Activated CD8-positive, alpha-beta memory T cell treated with anti-CD3 and anti-CD28 coated beads for 48 hours (primary cell): ENCODE measurements at regions not wholly inside any gene's neighbourhood (a gene's known extent, or its start where the extent isn't known, plus 50 kb on each side); places are given as distances from the start of the nearest gene placed in this dataset.
"Not testable (repeated sequence)": the region's sequence is repeated elsewhere in the genome, so short reads cannot be mapped to it uniquely, and the experiment has no call there.

Experiments
- DNase-seq, 3 experiments: peaks; one replicate each; pipeline ENCODE4 v3.0.0-alpha.2; 2020; ENCODE audit warnings: low read depth in 2 of 3, low spot score in 2 of 3

DNA sequence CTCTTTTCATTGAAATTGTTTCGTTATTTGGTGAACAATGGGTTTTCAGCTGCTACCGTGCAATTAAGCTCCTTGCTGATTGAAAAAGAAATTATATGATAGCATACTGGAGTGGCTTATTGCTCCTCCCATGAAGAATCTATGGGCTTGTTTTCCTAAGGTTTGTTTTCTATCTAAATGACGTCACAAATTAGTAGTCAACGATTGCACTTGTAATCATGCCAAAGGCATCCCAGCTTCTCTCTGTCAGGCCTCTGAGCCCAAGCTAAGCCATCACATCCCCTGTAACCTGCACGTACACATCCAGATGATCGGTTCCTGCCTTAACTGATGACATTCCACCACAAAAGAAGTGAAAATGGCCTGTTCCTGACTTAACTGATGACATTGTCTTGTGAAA, 388.0 kb upstream of the LMCD1 start:
- no peak for DNase-seq

DNA sequence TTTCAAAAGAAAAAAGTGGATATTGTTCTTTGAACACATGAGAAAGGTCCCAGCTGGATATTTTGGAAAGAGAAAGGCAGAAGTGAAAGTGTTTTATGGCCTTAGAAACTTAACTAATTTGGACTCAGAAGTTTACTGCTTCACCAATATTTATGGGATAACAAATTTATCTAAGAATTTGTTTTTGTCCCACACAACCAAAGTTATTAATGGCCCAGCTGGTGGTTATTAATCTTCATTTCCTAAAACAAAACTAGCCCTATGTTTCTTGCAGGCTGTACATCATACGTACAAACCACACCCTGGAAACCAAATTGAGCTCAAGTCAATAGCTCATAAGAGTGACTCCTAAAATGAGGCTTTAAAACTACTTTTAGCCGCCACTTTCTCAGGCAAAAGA, 372.9 kb upstream of the LMCD1 start:
- no peak for DNase-seq

DNA sequence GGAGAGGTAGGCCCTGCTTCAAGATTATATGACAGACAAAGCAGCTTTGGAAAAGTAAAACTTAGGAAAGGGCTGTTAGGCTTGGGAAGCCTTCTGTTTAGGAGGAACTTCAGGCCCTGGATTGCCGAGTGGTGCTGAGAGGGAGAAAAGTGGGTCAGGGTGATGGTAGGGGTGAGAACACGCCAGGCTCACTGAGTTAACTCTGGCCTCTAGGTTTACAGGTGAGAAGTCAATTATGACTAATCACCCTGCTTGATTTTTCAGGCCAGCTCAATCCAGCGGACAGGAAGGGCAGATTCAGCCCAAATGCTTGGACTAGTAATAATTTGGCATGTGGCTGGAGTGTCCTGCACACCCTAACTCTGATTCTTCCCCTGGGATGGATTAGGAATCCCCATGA, 365.1 kb upstream of the LMCD1 start:
- DNase-seq = no peak

DNA sequence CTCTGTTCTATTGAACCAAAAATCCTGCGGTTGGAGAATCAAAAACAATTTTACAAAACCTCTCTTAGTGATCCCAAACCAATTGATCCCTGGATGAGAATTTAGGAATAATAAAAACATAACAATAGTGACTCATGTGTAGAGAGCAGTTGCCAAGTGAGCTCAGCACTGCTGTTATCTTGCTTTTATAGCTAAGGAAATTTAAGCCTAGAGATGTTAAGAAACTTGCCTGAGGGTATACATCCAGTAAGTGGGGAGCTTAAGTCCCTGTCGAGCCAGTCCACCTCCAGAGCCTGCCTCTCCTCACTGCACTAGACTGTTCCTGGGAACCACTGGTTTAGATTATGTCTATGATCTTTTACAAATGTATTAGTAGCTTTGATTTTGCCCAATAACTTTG, 358.4 kb upstream of the LMCD1 start:
- DNase-seq = no peak

DNA sequence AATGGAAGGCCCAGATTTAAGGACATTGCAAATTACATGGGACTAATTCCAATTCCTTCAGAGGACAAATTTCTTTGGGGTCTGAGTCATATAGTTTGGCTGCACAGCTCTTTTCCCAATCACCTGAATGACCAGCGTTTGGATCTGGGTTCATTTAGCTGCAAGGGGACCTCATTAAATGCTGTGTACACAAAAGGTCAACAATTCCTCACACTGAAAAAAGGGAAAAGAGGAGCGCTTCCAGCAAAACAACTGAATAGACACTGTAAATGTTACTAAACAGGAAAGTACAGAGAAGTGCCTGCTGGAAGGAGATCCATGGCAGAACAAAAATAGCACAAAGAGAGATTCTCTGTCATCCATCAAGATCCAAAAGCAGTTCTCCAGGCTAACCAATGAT, 356.0 kb upstream of the LMCD1 start:
- no peak for DNase-seq

DNA sequence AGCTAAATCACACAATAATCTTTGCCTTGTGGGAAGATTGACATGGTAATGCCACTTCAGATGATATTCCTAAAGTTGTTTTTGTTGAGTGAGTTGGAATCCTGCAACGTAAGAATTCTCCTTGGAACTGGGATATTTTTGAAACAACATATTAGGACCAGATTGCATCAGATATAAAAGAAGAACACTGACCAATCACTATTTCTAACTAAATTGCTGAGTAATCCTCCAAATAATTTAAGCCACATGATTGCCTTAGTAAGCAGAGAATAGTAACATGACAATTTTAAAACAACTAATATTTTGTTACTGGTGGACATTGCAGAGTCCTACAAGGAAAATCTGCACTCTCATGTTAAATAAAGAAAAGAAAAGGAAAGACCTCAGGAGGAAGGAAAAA, 353.9 kb upstream of the LMCD1 start:
- DNase-seq = no peak

DNA sequence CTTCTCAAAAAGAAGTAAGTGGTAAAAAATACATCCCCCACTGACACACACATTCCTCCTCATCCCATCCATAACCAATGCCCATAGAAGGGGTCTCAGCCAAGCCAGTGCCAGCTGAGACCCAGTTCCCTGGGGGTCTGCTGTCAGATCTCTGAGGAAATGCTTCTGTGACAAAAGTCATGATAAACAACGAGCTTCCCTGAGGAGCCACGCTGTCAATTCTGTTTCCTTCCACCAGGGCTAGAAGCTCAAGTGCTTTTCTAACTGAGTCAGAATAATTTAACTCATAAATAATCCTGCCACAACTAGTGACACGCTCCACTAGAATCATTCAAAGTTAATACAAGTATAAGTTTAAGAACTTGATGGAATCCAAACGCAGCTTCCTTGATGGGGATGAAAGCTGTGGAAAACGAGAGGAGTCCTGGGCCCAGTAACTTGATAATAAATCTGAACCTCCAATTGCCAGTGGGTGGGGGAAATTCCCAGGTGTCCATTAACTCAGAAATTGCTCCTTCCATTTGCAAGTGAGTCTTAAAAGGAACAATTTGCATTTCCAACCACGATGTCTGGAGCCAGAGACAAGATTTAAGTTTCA, 348.7 kb upstream of the LMCD1 start:
- no peak for DNase-seq

DNA sequence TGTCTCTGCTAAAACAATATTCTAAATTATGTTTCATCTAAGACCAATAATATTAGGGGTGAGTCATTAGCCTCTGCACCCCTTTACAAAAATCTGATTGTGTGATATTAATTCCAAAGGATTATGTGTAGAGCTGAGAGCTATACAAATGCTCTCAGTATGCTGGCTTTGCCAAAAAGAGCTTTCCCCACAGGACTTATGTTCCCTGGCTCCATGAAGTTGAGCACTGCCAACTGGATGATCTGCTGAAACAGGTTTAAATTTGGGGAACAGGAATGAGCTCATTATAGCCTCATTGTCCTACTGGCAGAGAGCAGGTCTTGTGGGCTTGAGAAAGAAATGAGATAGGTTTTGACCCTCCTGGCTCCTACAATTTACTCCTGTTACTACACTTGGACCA, 347.8 kb upstream of the LMCD1 start:
- DNase-seq = no peak

DNA sequence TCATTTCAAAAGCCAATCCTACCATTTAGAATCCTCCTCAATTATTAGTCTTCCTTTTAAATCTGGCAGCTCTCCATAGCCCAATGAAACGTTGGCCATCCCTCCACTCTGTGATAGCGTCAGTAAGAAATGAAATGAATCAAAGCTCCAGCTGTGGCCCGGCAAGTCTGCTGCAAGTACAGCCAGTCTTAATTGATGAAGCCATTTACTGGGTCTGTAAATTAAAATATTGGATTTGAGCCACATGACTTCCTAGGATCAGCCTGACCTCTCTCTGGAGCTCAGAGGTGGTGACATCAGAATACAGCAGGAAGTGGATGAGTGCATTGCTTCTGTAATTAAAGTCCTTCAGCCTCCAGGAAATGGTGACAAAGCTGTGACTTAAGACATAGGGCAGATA, 347.0 kb upstream of the LMCD1 start:
- DNase-seq = no peak

DNA sequence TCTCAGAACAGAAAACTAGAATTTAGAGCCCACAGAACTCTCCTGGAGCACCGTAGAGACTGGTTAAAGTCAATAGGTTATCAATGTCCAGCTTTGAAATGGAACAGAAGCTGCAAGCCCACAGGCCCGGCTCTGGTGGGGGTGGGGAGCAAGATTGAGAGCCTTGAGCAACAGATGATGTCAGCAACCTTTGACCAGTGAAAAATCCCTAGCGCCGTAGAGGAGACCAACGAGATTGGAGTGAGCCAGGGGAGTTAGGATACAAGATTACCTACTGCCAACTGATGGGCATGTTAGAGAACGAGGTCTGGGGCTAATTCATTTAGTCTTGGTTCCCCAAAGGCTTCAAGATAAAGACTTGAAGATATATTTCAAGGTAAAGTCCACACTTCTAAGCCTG, 345.5 kb upstream of the LMCD1 start:
- no peak for DNase-seq

DNA sequence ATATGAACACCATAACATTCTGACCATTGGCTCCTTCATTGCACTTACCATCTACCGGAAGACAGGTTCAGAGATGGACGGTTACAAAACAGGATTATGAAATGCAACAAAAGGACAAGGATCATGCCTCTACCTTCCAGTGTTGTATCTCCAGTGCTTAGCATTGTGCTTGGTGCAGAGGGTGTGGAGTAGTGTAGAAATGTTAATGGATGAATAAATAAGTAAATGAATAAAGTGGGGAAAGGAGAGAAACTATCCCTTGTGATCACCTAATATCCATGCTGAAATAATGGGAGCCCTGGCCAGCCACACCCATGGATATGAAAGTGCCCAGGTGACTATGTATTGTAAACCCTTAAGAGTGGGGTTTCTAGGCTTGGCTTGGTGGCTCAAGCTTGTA, 344.8 kb upstream of the LMCD1 start:
- no peak for DNase-seq

DNA sequence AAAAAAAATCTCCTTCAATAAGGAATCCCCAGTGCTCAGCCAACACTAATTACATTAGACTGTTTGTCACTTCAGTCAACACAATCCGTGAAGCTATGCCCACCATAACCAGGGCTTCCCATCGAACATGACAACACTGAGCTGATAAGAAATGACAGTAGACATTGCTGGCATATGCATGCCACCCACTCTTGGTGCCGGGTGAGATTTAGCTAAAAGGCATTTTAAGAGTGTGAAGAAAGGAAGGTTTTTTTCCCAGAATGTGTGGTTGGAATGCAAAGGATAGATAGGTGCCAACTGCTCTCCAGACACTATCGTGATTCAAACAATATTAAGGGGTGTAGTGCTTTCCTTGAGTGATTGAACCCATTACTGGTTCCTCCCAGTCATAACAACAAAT, 344.0 kb upstream of the LMCD1 start:
- no peak for DNase-seq

DNA sequence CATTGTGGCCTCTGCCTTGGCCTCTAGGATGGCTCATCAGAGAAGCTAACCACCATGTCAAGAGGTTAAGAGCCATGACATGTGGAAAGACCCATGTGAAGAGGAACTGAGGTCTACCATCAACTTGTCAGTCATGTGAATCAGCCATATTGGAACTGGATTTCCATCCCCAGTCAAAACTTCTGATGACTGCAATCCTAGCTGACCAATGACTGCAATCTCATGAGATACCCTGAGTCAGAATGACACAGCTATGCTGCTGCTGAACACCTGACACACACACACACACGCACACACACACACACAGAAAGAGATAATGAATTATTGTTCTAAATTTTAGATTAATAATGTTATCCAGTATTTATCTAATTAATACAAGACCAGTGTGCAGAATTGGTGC, 337.5 kb upstream of the LMCD1 start:
- no peak for DNase-seq

DNA sequence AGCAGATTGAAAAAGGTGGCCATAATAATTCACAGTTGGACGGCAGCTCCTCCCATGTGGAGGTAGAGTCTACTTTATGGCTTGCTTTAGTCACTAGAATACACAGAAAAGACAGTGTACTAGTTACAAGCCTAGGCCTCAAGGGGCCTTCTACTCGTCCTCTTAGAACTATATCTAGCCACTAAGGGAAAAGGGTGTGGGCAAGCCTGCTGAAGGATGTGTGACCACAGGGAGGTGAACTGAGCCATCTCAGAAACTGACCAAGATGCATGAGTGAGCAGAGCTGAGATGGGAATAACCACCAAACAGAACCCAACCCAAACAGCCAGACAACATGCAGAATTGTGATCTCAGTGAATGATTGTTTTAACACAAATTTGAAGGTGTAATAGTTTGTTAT, 335.6 kb upstream of the LMCD1 start:
- DNase-seq = no peak

DNA sequence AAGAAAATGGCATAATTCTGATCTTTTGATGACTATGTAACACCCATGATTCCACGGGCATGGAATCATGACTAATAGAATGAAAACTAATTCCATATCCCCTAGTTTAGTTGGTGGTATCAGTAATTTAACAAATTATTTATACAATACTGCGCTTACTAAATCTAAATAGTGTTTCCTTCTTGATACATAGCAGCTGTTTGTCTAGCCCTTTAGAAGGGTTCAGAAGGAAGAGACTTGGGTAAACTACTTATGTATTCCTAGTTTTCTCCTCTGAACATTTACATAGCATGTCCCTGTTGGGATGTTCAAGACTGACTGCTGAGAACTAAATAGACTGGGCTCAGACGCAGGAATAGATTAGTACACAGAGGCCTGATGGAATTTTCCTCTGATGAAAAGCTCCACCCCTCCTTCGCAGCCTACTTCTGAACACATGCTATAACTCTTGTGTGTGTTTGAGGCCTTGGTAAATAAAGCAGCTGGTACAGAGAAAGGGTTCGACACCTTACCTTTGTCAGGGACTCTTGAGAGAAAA, 330.6 kb upstream of the LMCD1 start:
- no peak for DNase-seq

DNA sequence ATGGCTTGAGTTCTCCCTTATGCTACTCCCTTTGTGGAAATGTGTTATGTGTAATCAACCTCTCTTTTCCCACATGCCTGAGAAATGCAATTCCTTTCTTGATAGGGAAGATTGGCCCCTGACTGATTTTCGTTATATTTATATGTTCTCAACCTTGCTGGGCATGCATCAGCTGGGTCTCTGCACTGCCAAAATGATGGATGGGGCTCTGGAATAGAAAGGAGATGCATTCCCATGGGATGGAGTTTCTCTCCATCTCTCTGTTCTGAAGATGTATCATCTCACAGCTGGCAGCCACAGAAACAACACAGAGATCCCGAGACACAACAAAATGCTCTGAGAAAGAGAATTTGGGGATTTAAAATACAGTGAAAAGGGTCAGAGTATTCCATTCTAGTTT, 327.7 kb upstream of the LMCD1 start:
- no peak for DNase-seq

DNA sequence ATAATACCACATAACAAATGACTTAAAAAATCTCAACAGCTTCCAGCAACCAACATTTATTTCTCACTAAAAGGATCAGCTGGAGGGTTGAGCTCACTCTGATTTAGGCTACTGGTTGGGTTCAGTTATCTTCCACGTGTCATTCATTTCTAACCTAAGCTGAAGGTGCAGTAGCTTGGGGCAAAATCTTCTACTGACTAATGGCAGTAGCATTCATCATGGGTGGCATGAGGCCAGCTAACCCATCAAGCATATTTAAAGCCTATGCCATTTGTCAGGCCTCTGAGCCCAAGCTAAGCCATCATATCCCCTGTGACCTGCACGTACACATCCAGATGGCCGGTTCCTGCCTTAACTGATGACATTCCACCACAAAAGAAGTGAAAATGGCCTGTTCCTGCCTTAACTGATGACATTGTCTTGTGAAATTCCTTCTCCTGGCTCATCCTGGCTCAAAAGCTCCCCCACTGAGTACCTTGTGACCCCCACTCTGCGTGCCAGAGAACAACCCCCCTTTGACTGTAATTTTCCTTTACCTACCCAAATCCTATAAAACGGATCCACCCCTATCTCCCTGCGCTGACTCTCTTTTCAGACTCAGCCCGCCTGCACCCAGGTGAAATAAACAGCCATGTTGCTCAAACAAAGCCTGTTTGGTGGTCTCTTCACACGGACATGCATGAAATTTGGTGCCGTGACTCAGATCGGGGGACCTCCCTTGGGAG, 324.7 kb upstream of the LMCD1 start:
- DNase-seq = not testable (repeated sequence)

DNA sequence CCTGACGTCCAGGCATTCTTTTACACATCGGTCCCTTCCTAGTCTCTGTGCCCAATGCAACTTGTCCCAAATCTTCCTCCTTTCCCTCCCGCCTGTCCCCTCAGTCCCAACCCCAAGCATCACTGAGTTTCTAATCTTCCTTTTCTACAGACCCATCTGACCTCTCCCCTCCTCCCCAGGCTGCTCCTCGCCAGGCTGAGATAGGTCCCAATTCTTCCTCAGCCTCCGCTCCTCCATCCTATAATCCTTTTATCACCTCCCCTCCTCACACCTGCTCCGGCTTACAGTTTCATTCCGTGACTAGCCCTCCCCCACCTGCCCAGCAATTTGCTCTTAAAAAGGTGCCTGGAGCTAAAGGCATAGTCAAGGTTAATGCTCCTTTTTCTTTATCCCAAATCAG, 323.1 kb upstream of the LMCD1 start:
- DNase-seq = not testable (repeated sequence)

DNA sequence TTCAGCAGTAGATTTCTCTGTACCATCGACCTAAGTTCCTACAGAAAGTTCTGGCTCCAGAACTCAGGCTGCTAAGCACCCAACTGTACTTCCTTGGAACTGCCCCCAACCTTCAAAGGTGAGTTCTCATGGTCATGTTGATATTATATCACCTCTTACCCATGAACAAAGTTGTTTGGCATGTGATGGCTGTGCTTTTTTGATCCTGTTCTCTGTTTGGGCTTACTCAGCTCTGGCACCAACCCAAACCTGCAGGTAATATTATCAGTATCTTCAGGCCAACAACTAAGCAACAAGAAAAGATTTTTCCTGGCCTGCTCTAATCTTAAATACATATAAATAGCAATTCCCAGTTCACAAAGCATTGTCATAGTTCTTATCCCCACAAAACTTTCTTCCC, 318.7 kb upstream of the LMCD1 start:
- DNase-seq = no peak

DNA sequence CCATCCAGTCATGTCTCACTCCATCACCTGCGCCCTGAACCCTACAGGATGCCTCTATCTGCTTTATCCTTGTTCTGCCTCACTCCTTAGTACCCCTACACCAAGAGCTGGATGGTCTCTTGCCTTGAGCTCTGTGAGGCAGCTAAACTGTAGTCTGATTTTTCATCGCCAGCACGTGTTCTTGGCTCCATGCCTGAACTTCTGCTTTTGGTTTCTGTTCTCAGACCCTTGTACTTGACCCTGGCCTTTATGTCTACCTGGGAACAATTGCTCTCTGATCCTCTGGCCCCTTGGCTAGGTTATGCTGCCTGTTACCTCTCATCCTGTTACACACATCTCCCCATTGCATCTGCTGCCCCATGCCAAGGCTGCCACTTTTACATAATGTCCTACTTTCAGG, 318.0 kb upstream of the LMCD1 start:
- DNase-seq = no peak

DNA sequence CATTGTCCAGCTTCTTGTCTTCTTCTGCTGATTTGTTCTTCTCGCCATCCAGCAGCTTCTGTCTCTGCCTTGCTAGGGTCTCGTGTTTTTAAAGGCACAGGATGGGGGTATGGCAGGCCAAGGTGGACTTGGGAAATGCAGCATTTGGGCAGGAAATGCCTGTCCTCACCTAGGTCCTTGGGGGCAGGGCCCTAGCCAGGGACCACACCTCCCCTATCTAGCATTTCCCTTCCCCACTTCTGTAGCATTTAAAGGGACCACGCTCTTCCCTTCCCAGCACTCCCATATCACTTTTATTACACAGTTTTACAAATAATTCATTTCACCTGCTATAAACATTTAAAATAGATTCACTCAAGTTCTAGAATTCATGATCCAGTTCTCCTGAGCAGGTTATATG, 315.4 kb upstream of the LMCD1 start:
- DNase-seq = no peak

DNA sequence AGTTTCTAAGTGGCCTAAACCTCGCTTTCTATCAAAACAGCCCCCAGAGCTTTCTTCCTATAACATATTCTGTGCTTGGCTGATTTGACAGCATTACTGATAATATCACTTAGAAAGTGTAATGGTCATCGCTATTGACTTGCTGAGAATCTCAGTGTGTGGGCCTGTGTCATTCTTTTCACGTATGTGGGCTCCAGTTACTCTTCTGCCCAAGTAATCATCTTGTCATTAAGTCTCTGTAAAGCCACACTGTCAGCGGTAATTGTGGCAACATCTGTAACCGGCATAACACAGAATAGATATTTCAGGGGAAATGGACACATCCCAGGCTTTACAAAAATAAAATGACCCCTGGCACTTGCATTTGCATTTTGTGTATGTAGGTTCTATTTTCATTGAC, 313.6 kb upstream of the LMCD1 start:
- DNase-seq = no peak

DNA sequence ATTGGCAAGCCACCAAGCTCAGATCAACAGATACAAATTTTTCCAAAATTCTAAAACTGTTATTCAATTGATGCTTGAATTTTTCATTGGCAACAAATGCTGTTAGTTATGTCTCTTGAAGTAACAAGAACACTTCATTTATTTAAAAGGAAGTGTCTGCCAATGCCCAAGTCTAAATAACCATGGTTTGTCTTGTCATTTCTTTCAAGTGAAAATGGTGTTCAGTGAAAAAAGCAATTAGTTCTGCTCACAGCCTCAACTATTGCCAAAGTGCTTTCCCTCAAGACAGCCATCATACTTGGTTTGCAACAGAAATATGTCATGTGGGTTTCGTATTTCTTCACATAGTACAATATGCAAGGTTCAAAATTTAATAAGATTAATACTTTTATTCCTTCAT, 312.6 kb upstream of the LMCD1 start:
- DNase-seq = no peak
